ENCODE measurements at regions not wholly inside any gene's neighbourhood (a gene's known extent, or its start where the extent isn't known, plus 50 kb on each side); places are given as distances from the start of the nearest gene placed in this dataset.
A peak's percentile ranks its signal among the peaks of the same experiment; 100 is the strongest.

GRCh38 chr11:91248199-91248807 is 976.3 kb upstream of the FAT3 start:
- no peaks in the 10 kb centered on the region for H3K9me3 ChIP-seq
- ChIA-PET CTCF (interaction anchor here (0.5 to 2.3 kb wide), 16 partner anchors 8 to 1637 kb away, joined by 3 to 11 read pairs (median 3); no protein-coding TSS in a partner anchor), POLR2A (no interaction called here)
- no peaks in the 10 kb centered on the region for H3K27me3 ChIP-seq (ENCODE audit: insufficient read depth)
- WGBS (ENCODE audit: low lambda C conversion rate): 17% methylated on average over 4 of the region's 4 CpGs
- no peaks in the 10 kb centered on the region for H3K79me2 ChIP-seq (ENCODE audit: insufficient read depth)
- TF ChIP-seq, protein P1, sequence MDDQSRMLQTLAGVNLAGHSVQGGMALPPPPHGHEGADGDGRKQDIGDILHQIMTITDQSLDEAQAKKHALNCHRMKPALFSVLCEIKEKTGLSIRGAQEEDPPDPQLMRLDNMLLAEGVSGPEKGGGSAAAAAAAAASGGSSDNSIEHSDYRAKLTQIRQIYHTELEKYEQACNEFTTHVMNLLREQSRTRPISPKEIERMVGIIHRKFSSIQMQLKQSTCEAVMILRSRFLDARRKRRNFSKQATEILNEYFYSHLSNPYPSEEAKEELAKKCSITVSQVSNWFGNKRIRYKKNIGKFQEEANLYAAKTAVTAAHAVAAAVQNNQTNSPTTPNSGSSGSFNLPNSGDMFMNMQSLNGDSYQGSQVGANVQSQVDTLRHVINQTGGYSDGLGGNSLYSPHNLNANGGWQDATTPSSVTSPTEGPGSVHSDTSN (IDR thresholded peaks at IDR 0.05): no peak
- TF ChIP-seq IRF3 (IDR thresholded peaks at IDR 0.05; ENCODE audit: low read depth, low read length): no peak
- TF ChIP-seq EP300 (IDR thresholded peaks at IDR 0.05; ENCODE audit: borderline replicate concordance in 1 of 2, low read depth in 1 of 2, low read length in 1 of 2): no peak
- TF ChIP-seq EZH2phosphoT487 (IDR thresholded peaks at IDR 0.05; ENCODE audit: borderline replicate concordance, low read depth): no peak
- no peak for TF ChIP-seq TCF12 (IDR thresholded peaks at IDR 0.05)
- TF ChIP-seq MAX (IDR thresholded peaks at IDR 0.05; ENCODE audit: low read depth): no peak
- TF ChIP-seq SIN3A (IDR thresholded peaks at IDR 0.05; ENCODE audit: borderline replicate concordance, low read depth, low read length): no peak
- peak; percentile 73 for TF ChIP-seq RAD21 (IDR thresholded peaks at IDR 0.05; ENCODE audit: low read length)
- no peak for TF ChIP-seq RFX5 (IDR thresholded peaks at IDR 0.05; ENCODE audit: low read length)
- TF ChIP-seq YY1 (IDR thresholded peaks at IDR 0.05; ENCODE audit: low read depth): no peak
- no peak for TF ChIP-seq RCOR1 (IDR thresholded peaks at IDR 0.05; ENCODE audit: low read length)
- TF ChIP-seq NFIC (IDR thresholded peaks at IDR 0.05; ENCODE audit: borderline replicate concordance): no peak
- no peak for TF ChIP-seq MXI1 (IDR thresholded peaks at IDR 0.05; ENCODE audit: low read depth, low read length)
- TF ChIP-seq, protein P2, sequence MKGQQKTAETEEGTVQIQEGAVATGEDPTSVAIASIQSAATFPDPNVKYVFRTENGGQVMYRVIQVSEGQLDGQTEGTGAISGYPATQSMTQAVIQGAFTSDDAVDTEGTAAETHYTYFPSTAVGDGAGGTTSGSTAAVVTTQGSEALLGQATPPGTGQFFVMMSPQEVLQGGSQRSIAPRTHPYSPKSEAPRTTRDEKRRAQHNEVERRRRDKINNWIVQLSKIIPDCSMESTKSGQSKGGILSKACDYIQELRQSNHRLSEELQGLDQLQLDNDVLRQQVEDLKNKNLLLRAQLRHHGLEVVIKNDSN (IDR thresholded peaks at IDR 0.05; ENCODE audit: borderline replicate concordance, low read depth): no peak
- TF ChIP-seq CTCF (IDR thresholded peaks at IDR 0.05): peak; percentile 92
- TF ChIP-seq REST (IDR thresholded peaks at IDR 0.05; ENCODE audit: low read depth, low read length): no peak
- TF ChIP-seq, protein P3, sequence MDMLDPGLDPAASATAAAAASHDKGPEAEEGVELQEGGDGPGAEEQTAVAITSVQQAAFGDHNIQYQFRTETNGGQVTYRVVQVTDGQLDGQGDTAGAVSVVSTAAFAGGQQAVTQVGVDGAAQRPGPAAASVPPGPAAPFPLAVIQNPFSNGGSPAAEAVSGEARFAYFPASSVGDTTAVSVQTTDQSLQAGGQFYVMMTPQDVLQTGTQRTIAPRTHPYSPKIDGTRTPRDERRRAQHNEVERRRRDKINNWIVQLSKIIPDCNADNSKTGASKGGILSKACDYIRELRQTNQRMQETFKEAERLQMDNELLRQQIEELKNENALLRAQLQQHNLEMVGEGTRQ (IDR thresholded peaks at IDR 0.05; ENCODE audit: borderline replicate concordance, low read depth, low read length): no peak
- peak; percentile 60 for TF ChIP-seq SMC3 (IDR thresholded peaks at IDR 0.05; ENCODE audit: low read depth, low read length)
- no peak overlapping the region; a peak in 1 of 4 replicates for H3K4me3 ChIP-seq (ENCODE audit: low read depth in 2 of 2, low read length in 1 of 2)
- H3F3A ChIP-seq (replicated peaks; ENCODE audit: insufficient read depth): no peaks in the 10 kb centered on the region
- H4K20me1 ChIP-seq (ENCODE audit: insufficient read depth): no peaks in the 10 kb centered on the region
- no peaks in the 10 kb centered on the region for H3K36me3 ChIP-seq (replicated peaks in 1 of 2; ENCODE audit: control insufficient read depth in 1 of 2, insufficient read depth in 2 of 2, low read length in 1 of 2)
- H3K9me2 ChIP-seq: no peaks in the 10 kb centered on the region
- DNase-seq: no peak
- H3K27ac ChIP-seq (ENCODE audit: low read depth in 2 of 2, low read length in 1 of 2): no peak overlapping the region
- no peak overlapping the region for H3K9ac ChIP-seq
- H3K4me2 ChIP-seq: no peak overlapping the region
- no peaks in the 10 kb centered on the region for H3K4me1 ChIP-seq (ENCODE audit: control insufficient read depth in 1 of 2, insufficient read depth in 2 of 2, low read depth in 1 of 2, low read length in 1 of 2)
- H2AFZ ChIP-seq (ENCODE audit: low read depth): no peak overlapping the region

All from SK-N-SH (cell line).